Loucy (cell line): ENCODE measurements at regions not wholly inside any gene's neighbourhood (a gene's known extent, or its start where the extent isn't known, plus 50 kb on each side); places are given as distances from the start of the nearest gene placed in this dataset.

Experiments used
- H2AFZ ChIP-seq: fragments of 200-600 bp; sonication (generic); 2 replicates; pipeline ENCODE4 v1.6.0; 2016; ENCODE audit warnings: antibody characterized with exemption, mild to moderate bottlenecking, low read length, moderate library complexity
- H3F3A ChIP-seq: fragments of 200-600 bp; 2 replicates; pipeline ENCODE4 v1.6.0; 2016; ENCODE audit warnings: antibody characterized with exemption, low read depth, mild to moderate bottlenecking
- H3K27me3 ChIP-seq: fragments of 200-600 bp; sonication (generic); 2 replicates; pipeline ENCODE4 v1.6.1; 2014; ENCODE audit warnings: low read length, mild to moderate bottlenecking; ENCODE audit not compliant: insufficient read depth, poor library complexity, severe bottlenecking
- H3K36me3 ChIP-seq: fragments of 200-600 bp; sonication (generic); 2 replicates; pipeline ENCODE4 v1.6.1; 2016; ENCODE audit warnings: low read length; ENCODE audit not compliant: insufficient read depth
- H3K4me1 ChIP-seq: fragments of 200-600 bp; sonication (generic); 2 replicates; pipeline ENCODE4 v1.5.1; 2014; ENCODE audit warnings: low read length, mild to moderate bottlenecking; ENCODE audit not compliant: insufficient read depth, poor library complexity, severe bottlenecking
- H3K4me2 ChIP-seq: fragments of 200-600 bp; sonication (generic); 2 replicates; pipeline ENCODE4 v1.6.0; 2014; ENCODE audit warnings: antibody characterized with exemption, low read length, low read depth, mild to moderate bottlenecking; ENCODE audit not compliant: poor library complexity, severe bottlenecking
- H3K4me3 ChIP-seq: fragments of 200-600 bp; sonication (generic); 2 replicates; pipeline ENCODE4 v1.5.1; 2014; ENCODE audit warnings: low read length, mild to moderate bottlenecking, mixed read lengths; ENCODE audit not compliant: poor library complexity, severe bottlenecking
- H3K79me2 ChIP-seq: fragments of 200-600 bp; sonication (generic); 2 replicates; pipeline ENCODE4 v1.6.1; 2014; ENCODE audit warnings: low read length; ENCODE audit not compliant: insufficient read depth
- H3K9ac ChIP-seq: fragments of 200-600 bp; sonication (generic); 2 replicates; pipeline ENCODE4 v1.6.0; 2014; ENCODE audit warnings: mild to moderate bottlenecking, low read depth, low read length, moderate library complexity; ENCODE audit not compliant: poor library complexity, severe bottlenecking
- H3K9me2 ChIP-seq: fragments of 200-600 bp; sonication (generic); replicated peaks from 2 replicates; pipeline ENCODE4 v1.6.1; 2016; ENCODE audit warnings: low read depth, low read length, mixed read lengths
- H3K9me3 ChIP-seq: fragments of 200-600 bp; sonication (generic); 2 replicates; pipeline ENCODE4 v1.6.1; 2014; ENCODE audit warnings: mild to moderate bottlenecking, antibody characterized with exemption, low read length, low read depth; ENCODE audit not compliant: insufficient read depth
- H4K20me1 ChIP-seq: fragments of 200-600 bp; sonication (generic); 2 replicates; pipeline ENCODE4 v1.6.0; 2014; ENCODE audit warnings: antibody characterized with exemption, low read length, mild to moderate bottlenecking; ENCODE audit not compliant: insufficient read depth, poor library complexity, severe bottlenecking
- CTCF ChIP-seq: fragments of 200-600 bp; sonication (generic); conservative IDR thresholded peaks from 2 replicates; pipeline ENCODE4 v1.5.1; 2014; ENCODE audit warnings: mild to moderate bottlenecking, antibody characterized with exemption, low read length
- EZH2phosphoT487 ChIP-seq: fragments of 200-600 bp; IDR thresholded peaks from 2 replicates; pipeline ENCODE4 v1.6.1; 2018; ENCODE audit warnings: antibody characterized with exemption, mild to moderate bottlenecking, moderate library complexity, borderline replicate concordance

- H3K36me3 ChIP-seq = no peaks in the 10 kb centered on the region
- peaks cover 35% of the 10 kb centered on the region for H3K4me1 ChIP-seq
- H3K27me3 ChIP-seq = no peaks in the 10 kb centered on the region
- no peaks in the 10 kb centered on the region for H3K9me2 ChIP-seq
- H3K9me3 ChIP-seq = no peaks in the 10 kb centered on the region
- H3K79me2 ChIP-seq = no peaks in the 10 kb centered on the region
- H3F3A ChIP-seq = no peaks in the 10 kb centered on the region
- H4K20me1 ChIP-seq = no peaks in the 10 kb centered on the region
- H2AFZ ChIP-seq = no peak overlapping the region
- no peak overlapping the region for H3K4me2 ChIP-seq
- H3K4me3 ChIP-seq = no peak overlapping the region
- H3K9ac ChIP-seq = no peak overlapping the region
- TF ChIP-seq EZH2phosphoT487 = no peak
Observed at GRCh38 chr16:79393127-79393526, 207.4 kb downstream of the MAF start.

GRCh38 chr16:79392081-79392480 is 208.5 kb downstream of the MAF start:
- H4K20me1 ChIP-seq = no peaks in the 10 kb centered on the region
- peaks cover 35% of the 10 kb centered on the region for H3K4me1 ChIP-seq
- H3K4me2 ChIP-seq = peak overlapping the region; percentile 78
- no peaks in the 10 kb centered on the region for H3K36me3 ChIP-seq
- peak overlapping the region; percentile 35 for H2AFZ ChIP-seq
- H3K4me3 ChIP-seq = peak overlapping the region; percentile 50
- H3K9me3 ChIP-seq = no peaks in the 10 kb centered on the region
- TF ChIP-seq CTCF = no peak
- H3K9me2 ChIP-seq = no peaks in the 10 kb centered on the region
- peak overlapping the region; percentile 57 for H3K9ac ChIP-seq
- no peaks in the 10 kb centered on the region for H3K79me2 ChIP-seq
- H3K27me3 ChIP-seq = no peaks in the 10 kb centered on the region
- no peaks in the 10 kb centered on the region for H3F3A ChIP-seq

DNA sequence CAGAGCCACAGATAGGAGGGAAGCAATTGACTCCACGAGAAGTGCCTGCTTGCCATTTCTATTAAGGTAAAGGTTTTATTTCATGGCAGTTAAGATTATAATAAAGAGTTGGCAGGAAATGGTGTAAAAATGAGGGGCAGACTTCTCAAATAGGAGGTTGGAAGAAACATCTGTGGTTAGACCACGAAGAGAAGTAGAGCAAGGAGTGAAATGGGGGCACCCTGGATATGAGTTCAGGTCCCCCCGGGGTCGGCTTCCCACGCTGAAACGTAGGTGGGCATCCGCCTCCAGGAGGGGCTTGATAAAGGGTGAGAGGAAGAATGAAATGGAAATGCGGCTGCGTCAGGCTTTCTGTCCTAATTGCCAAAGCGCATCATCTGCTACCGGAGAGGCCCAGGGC is 209.1 kb downstream of the MAF start:
- Histone ChIP-seq H3K4me2 (peak overlapping the region; percentile 78), H3K79me2 (no peaks in the 10 kb centered on the region), H3F3A (no peaks in the 10 kb centered on the region), H3K4me3 (peak overlapping the region; percentile 50), H3K9me3 (no peaks in the 10 kb centered on the region), H4K20me1 (no peaks in the 10 kb centered on the region), H2AFZ (peak overlapping the region; percentile 35; the same call in 1 of the 2 replicates), H3K36me3 (no peaks in the 10 kb centered on the region), H3K27me3 (no peaks in the 10 kb centered on the region), H3K4me1 (peaks cover 35% of the 10 kb centered on the region), H3K9ac (peak overlapping the region; percentile 57), H3K9me2 (no peaks in the 10 kb centered on the region)
- no peak for TF ChIP-seq CTCF
- TF ChIP-seq EZH2phosphoT487 = no peak

DNA sequence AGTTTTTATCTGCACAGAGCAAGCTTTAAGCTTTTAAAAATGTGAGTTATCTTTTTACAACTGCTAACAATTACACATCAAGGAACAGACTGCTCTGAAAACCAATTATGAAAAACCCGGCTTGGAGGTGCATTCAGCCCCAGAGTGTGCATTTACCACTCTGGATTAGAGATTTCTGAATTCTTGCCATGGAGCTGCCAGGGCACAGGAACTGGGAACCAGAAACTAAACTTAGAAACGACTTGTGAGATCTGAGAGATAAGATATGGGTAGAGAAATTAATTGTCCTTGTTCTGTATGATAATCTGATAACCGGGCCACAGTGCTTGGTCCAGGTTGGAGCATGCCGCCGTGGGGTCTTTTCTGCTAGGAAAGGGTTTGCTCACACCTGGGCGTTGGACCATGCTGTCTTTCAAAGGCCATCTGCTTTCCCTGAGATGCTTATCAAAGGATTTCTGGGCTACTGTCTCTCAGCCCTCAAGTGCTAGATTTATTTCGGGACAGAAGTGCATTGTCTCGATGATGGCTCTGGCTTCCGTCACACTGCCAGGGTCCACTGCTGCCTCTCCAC is 210.0 kb downstream of the MAF start:
- Histone ChIP-seq H3K4me2 (peak overlapping the region; percentile 78), H4K20me1 (no peaks in the 10 kb centered on the region), H3F3A (no peaks in the 10 kb centered on the region), H3K4me1 (peaks cover 35% of the 10 kb centered on the region), H3K9me2 (no peaks in the 10 kb centered on the region), H3K79me2 (no peaks in the 10 kb centered on the region), H3K27me3 (no peaks in the 10 kb centered on the region), H2AFZ (no peak overlapping the region), H3K9me3 (no peaks in the 10 kb centered on the region), H3K4me3 (peak overlapping the region; percentile 50), H3K36me3 (no peaks in the 10 kb centered on the region), H3K9ac (peak overlapping the region; percentile 57)
- no peak for TF ChIP-seq EZH2phosphoT487
